Islet precursor cell (in vitro differentiated cells): ENCODE measurements at regions not wholly inside any gene's neighbourhood (a gene's known extent, or its start where the extent isn't known, plus 50 kb on each side); places are given as distances from the start of the nearest gene placed in this dataset.

Experiments
- DNase-seq: peaks from one replicate; pipeline ENCODE4 v3.0.0-alpha.2; 2018

GRCh38 chr12:89977405-89978085, 268.9 kb upstream of the ATP2B1 start:
- no peak for DNase-seq

GRCh38 chr12:89976866-89977265, 268.2 kb upstream of the ATP2B1 start:
- DNase-seq = no peak

- no peak for DNase-seq
These were observed 266.9 kb upstream of the ATP2B1 start for GRCh38 chr12:89975574-89975973.

- peak; percentile 81 for DNase-seq
These were observed 263.2 kb upstream of the ATP2B1 start for GRCh38 chr12:89971880-89972279.

GRCh38 chr12:89970722-89971121, 262.1 kb upstream of the ATP2B1 start:
- no peak for DNase-seq

- DNase-seq = no peak
These were observed 260.5 kb upstream of the ATP2B1 start for GRCh38 chr12:89969093-89969492.

- DNase-seq = no peak
These were observed 259.6 kb upstream of the ATP2B1 start for GRCh38 chr12:89968151-89968700.

- DNase-seq = no peak
These were observed 258.0 kb upstream of the ATP2B1 start for GRCh38 chr12:89966495-89967240.

GRCh38 chr12:89965993-89966392, 257.4 kb upstream of the ATP2B1 start:
- no peak for DNase-seq

- DNase-seq = no peak
These were observed 254.0 kb upstream of the ATP2B1 start for GRCh38 chr12:89962648-89963047.

GRCh38 chr12:89960607-89961394, 252.2 kb upstream of the ATP2B1 start:
- DNase-seq = no peak

GRCh38 chr12:89960011-89960507, 251.4 kb upstream of the ATP2B1 start:
- DNase-seq = no peak

- DNase-seq = no peak
These were observed 250.5 kb upstream of the ATP2B1 start for GRCh38 chr12:89959179-89959578.

GRCh38 chr12:89954259-89954658, 245.6 kb upstream of the ATP2B1 start:
- peak; percentile 72 for DNase-seq

GRCh38 chr12:89951694-89952060, 243.0 kb upstream of the ATP2B1 start:
- DNase-seq = no peak

GRCh38 chr12:89951050-89951693, 242.5 kb upstream of the ATP2B1 start:
- DNase-seq = peak; percentile 82

- DNase-seq = no peak
These were observed 241.8 kb upstream of the ATP2B1 start for GRCh38 chr12:89950421-89950820.

GRCh38 chr12:89949457-89950195, 241.0 kb upstream of the ATP2B1 start:
- no peak for DNase-seq

- no peak for DNase-seq
These were observed 239.9 kb upstream of the ATP2B1 start for GRCh38 chr12:89948271-89949175.

GRCh38 chr12:89947437-89948270, 239.0 kb upstream of the ATP2B1 start:
- peak; percentile 78 for DNase-seq
